ENCODE measurements at regions not wholly inside any gene's neighbourhood (a gene's known extent, or its start where the extent isn't known, plus 50 kb on each side); places are given as distances from the start of the nearest gene placed in this dataset.
"Not testable (repeated sequence)": the region's sequence is repeated elsewhere in the genome, so short reads cannot be mapped to it uniquely, and the experiment has no call there.

DNA sequence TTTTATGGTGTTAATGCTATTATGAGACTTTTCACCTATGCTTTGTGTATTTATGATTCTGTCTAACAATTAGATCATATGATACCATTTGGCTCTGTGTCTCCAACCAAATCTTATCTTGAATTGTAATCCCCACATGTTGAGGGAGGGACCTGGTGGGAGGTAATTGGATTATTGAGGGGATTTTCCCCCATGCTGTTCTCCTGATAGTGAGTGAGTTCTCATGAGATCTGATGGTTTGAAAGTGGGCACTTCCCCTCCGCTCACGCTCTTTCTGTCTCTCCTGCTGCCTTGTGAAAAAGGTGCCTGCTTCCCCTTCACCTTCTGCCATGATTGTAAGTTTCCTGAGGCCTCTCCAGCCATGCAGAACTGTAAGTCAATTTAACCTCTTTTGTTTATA is 71.6 kb upstream of the NOX4 start:
- not testable (repeated sequence) for TF ChIP-seq POLR2A (IDR thresholded peaks at IDR 0.05); CTCF (IDR thresholded peaks at IDR 0.05 in 8 of 11, conservative IDR thresholded peaks at IDR 0.05 in 3 of 11); POLR2AphosphoS5 (IDR thresholded peaks at IDR 0.05)
